ENCODE measurements at regions not wholly inside any gene's neighbourhood (a gene's known extent, or its start where the extent isn't known, plus 50 kb on each side); places are given as distances from the start of the nearest gene placed in this dataset.

DNA sequence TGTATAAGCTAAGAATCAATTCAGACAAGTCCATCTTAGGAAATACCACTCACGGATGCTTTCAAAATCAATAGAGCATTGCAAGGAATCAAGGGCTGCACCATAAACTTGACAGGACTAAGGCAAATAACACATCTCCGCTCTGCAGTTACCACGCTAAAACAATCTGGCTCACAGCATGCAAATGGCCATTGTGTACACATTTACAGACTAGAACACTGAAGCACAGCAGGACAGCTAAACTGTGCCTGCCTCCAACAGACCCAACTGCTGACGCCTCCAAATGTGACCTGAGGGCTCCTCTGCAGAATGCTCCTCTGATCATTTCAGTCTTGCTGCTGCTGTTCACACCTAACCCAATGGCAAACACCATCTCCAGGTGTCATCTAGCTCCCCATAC, 104.3 kb downstream of the MEX3B start:
- TF ChIP-seq, protein P1, sequence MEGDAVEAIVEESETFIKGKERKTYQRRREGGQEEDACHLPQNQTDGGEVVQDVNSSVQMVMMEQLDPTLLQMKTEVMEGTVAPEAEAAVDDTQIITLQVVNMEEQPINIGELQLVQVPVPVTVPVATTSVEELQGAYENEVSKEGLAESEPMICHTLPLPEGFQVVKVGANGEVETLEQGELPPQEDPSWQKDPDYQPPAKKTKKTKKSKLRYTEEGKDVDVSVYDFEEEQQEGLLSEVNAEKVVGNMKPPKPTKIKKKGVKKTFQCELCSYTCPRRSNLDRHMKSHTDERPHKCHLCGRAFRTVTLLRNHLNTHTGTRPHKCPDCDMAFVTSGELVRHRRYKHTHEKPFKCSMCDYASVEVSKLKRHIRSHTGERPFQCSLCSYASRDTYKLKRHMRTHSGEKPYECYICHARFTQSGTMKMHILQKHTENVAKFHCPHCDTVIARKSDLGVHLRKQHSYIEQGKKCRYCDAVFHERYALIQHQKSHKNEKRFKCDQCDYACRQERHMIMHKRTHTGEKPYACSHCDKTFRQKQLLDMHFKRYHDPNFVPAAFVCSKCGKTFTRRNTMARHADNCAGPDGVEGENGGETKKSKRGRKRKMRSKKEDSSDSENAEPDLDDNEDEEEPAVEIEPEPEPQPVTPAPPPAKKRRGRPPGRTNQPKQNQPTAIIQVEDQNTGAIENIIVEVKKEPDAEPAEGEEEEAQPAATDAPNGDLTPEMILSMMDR (IDR thresholded peaks at IDR 0.05), result no peak
- no peak for TF ChIP-seq POLR2A (IDR thresholded peaks at IDR 0.05)
